Coronary artery (tissue), 2 donors: ENCODE measurements at regions not wholly inside any gene's neighbourhood (a gene's known extent, or its start where the extent isn't known, plus 50 kb on each side); places are given as distances from the start of the nearest gene placed in this dataset.

ENCODE experiments used
- DNase-seq: peaks from one replicate; pipeline ENCODE4 v3.0.0-alpha.2; 2017; ENCODE audit warnings: low spot score
- H3K27ac ChIP-seq, 2 donors: fragments of 200-600 bp; sonication (generic); one replicate each; pipeline ENCODE4 v1.5.1; 2016 to 2019
- H3K4me3 ChIP-seq: fragments of 200-600 bp; sonication (generic); 2 replicates; pipeline ENCODE4 v1.5.1; 2016; ENCODE audit warnings: mild to moderate bottlenecking, moderate library complexity
- TF ChIP-seq, protein P1 (sequence below): fragments of 200-600 bp; sonication (generic); IDR thresholded peaks from one replicate; pipeline ENCODE4 v1.5.1; 2019; ENCODE audit warnings: antibody characterized with exemption

DNA sequence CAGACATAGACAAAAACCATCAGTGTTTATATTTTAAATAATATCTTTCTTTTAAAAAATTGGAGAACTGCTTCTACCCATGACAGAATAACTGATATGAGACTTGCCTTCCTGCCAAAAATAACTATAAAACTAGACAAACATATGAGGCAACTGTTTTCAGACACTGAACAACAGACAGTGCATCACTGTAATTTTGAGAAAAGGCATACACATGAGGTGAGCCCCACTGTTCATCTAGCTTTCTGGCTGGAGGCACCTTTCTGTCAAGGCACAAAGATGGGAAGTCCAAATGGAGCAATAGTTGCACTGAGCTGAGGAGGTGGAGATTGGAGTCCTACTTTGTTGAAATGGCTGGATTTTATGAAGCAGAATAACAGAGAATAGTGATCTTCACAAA, 71.9 kb upstream of the ZNF507 start:
- H3K27ac ChIP-seq: no peak overlapping the region
- no peak overlapping the region for H3K4me3 ChIP-seq
- DNase-seq: no peak
- TF ChIP-seq, protein P1, sequence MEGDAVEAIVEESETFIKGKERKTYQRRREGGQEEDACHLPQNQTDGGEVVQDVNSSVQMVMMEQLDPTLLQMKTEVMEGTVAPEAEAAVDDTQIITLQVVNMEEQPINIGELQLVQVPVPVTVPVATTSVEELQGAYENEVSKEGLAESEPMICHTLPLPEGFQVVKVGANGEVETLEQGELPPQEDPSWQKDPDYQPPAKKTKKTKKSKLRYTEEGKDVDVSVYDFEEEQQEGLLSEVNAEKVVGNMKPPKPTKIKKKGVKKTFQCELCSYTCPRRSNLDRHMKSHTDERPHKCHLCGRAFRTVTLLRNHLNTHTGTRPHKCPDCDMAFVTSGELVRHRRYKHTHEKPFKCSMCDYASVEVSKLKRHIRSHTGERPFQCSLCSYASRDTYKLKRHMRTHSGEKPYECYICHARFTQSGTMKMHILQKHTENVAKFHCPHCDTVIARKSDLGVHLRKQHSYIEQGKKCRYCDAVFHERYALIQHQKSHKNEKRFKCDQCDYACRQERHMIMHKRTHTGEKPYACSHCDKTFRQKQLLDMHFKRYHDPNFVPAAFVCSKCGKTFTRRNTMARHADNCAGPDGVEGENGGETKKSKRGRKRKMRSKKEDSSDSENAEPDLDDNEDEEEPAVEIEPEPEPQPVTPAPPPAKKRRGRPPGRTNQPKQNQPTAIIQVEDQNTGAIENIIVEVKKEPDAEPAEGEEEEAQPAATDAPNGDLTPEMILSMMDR: no peak

DNA sequence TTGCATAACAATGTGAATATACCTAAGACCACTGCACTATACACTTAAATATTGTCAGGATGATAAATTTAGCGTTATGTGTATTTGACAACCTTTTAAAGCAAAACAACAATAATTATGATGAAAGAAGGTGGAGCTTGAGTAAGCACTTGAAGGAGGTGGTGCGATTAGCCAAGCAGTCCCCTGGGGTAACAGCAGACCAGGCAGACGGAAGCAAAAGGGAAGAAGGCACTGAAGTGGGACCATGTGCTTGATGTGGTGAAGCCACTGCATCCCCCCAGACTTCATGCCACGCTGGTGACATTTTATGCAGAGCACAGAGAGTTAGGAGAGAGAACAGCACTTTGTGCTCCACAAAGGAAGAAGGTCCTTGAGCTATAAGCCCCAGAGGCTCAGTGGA, 58.3 kb upstream of the ZNF507 start:
- Histone ChIP-seq H3K27ac (no peak overlapping the region), H3K4me3 (no peak overlapping the region)
- TF ChIP-seq, protein P1: no peak
- no peak for DNase-seq

DNA sequence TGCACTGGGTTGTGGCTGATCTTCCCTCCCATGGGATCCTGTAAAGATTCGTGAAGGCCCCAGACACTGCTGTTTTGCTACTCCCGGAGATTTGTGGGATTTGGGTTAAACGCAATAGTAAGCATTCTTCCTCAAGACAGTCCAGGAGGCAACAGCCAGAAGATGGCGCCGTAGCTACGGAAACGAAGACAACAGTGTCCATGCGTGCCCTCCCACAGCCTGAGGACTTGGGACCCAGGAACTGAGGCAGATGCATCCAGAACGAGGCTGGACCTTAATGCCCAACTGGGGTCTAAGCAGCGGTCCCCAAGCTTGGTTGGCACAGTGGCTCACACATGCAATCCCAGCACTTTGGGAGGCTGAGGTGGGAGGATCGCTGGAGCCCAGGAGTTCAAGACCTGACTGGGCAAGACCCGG, 57.6 kb upstream of the ZNF507 start:
- DNase-seq: no peak
- TF ChIP-seq, protein P1: no peak
- Histone ChIP-seq H3K27ac (no peak overlapping the region), H3K4me3 (peak overlapping the region; percentile 26)

DNA sequence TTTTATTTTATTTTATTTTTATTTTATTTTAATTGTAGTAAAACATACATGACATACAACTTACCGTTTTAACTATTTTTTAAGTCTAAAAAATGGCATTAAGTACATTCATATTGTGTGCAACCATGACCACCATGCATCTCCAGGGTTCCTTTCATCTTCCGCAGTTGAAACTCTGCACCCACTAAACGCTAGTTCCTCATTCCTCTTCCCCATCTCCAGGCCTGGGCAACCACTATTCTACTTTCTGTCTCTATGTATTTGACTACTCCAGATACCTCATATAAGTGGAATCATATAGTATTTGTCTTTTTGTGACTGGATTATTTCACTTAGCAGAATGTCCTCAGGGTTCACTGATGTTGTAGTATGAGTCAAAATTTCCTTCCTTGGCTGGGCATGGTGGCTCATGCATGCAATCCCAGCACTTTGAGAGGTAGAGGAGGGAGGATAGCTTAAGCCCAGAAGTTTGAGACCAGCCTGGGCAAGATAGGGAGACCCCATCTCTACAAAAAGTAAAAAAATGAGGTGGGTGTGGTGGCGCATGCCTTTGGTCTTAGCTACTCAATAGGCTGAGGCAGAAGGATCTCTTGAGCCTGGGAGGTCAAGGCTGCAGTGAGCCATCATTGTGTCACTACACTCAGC, 55.7 kb upstream of the ZNF507 start:
- DNase-seq: no peak
- Histone ChIP-seq H3K4me3 (no peak overlapping the region), H3K27ac (no peak overlapping the region)
- TF ChIP-seq, protein P1: no peak

DNA sequence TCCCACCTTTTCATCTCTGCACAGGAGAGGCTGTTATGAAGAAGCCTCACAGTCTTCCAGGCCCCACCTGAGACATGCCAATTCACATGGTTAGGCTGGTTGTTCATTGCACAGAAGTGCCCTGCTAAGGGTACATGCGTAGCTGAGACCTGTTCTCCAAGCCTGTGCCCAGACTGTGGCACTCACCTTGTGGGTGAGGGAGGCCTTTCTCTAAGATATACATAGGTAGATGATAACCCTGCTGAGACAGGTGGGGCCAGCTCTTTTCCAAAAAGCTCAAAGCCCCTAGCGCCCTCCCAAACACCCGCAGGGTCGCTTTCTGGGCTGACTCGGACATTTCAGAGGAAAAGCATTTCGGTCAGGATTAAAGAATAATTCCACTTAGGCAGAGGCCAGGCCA, 53.5 kb upstream of the ZNF507 start:
- H3K27ac ChIP-seq: no peak overlapping the region
- H3K4me3 ChIP-seq: no peak overlapping the region
- no peak for DNase-seq
- TF ChIP-seq, protein P1: no peak

DNA sequence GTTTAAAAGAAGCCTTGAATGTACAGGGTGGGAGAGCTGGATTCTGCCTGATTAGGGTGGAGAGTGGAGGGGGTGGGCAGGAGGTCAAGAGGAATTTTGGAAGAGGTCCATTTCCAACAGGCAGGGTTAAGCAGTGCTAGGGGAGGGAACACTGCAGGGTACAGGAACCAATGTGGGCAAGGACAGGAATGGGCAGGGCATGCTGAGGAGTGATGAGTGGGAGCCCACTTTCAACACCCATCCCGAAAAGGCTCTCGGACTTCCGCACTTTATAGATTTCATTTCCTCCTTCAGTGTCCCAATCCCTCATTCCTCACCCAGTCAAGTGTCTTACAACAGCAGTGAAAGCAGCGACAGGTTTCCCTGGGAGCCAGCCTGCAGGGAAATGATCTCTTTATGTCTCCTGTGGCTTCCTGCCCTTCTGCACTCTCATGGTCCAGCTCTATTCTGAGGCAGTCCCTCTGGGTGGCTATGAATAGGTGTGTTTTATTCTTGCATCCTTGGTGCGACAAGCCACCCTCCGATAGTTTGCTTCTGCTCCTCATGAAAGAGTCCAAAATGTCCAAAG, 50.5 kb upstream of the ZNF507 start:
- no peak overlapping the region for H3K4me3 ChIP-seq
- DNase-seq: no peak
- TF ChIP-seq, protein P1: no peak

More for the DNA sequence above, 50.5 kb upstream of the ZNF507 start:
- H3K27ac ChIP-seq: no peak overlapping the region
